ENCODE measurements at regions not wholly inside any gene's neighbourhood (a gene's known extent, or its start where the extent isn't known, plus 50 kb on each side); places are given as distances from the start of the nearest gene placed in this dataset.

DNA sequence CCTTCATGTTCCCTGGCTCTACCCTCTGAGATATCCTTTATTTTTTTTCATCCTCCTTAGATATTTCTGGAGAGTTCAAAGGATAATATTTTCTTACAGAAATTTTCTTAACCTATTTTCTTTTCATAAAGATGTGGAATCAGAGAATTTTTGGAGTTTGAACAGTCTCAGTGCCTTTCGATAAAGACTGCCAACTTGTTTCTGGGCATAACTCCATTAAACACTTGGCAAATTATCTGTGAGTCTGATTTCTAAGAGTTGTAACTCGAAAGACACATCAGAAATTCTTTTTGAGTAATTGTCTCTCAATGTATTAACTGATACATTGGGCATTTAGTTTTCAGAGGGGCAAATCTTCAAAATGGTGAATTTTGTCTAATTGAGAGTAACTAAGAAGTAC lies 1255.6 kb downstream of the NCAM2 start:
- no peak for DNase-seq (ENCODE audit: extremely low read depth, insufficient read length)
- H3K4me3 ChIP-seq (replicated peaks; ENCODE audit: low read depth, low read length): no peak overlapping the region
- no peaks in the 10 kb centered on the region for H3K27me3 ChIP-seq (replicated peaks; ENCODE audit: control insufficient read depth, insufficient read depth, low read length)
- TF ChIP-seq, protein P1, sequence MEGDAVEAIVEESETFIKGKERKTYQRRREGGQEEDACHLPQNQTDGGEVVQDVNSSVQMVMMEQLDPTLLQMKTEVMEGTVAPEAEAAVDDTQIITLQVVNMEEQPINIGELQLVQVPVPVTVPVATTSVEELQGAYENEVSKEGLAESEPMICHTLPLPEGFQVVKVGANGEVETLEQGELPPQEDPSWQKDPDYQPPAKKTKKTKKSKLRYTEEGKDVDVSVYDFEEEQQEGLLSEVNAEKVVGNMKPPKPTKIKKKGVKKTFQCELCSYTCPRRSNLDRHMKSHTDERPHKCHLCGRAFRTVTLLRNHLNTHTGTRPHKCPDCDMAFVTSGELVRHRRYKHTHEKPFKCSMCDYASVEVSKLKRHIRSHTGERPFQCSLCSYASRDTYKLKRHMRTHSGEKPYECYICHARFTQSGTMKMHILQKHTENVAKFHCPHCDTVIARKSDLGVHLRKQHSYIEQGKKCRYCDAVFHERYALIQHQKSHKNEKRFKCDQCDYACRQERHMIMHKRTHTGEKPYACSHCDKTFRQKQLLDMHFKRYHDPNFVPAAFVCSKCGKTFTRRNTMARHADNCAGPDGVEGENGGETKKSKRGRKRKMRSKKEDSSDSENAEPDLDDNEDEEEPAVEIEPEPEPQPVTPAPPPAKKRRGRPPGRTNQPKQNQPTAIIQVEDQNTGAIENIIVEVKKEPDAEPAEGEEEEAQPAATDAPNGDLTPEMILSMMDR (IDR thresholded peaks at IDR 0.05; ENCODE audit: insufficient read depth, low read length, poor library complexity, severe bottlenecking): no peak
- H3K36me3 ChIP-seq (ENCODE audit: control insufficient read depth, insufficient read depth, low read length): no peaks in the 10 kb centered on the region

DNA sequence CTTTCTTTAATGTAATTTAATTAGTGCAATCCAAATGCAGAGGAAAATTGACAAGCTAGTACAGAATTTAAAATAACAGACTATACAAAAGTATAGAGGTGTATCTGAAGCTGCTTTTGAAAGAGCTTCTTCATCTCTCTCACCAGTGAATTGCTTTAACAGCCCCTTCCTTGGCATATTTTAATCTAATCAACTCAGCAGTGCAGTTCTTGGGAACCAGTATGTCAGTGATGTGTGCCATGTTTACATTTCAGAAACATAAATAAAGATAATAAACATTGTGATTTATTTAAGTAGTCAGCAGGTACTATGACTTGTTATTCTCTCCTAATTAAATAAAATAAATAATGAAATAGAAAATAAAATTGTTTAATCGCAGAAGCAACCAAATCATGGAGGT lies 1260.6 kb downstream of the NCAM2 start:
- Histone ChIP-seq H3K4me3 (replicated peaks; ENCODE audit: low read depth, low read length) (no peak overlapping the region), H3K36me3 (ENCODE audit: control insufficient read depth, insufficient read depth, low read length) (no peaks in the 10 kb centered on the region), H3K27me3 (replicated peaks; ENCODE audit: control insufficient read depth, insufficient read depth, low read length) (no peaks in the 10 kb centered on the region)
- TF ChIP-seq, protein P1 (IDR thresholded peaks at IDR 0.05; ENCODE audit: insufficient read depth, low read length, poor library complexity, severe bottlenecking): no peak
- no peak for DNase-seq (ENCODE audit: extremely low read depth, insufficient read length)

DNA sequence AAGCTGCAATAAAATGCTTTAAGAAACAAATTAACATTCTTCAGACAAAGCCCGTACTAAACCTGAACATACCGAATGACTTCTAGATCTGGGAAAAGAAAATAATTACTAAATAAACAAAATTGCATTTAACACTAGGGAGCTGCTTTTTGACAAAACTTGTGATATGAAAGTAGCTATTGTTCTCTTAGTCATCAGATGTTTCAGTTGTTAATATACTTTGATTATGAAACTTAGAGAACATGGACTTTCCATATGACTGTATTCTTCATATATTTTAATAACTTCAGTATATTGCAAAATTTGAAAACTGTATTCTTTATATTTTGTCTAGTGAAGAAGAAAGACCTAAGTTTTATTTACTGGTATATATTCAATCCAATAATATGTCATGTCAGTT lies 1262.1 kb downstream of the NCAM2 start:
- Histone ChIP-seq H3K27me3 (replicated peaks; ENCODE audit: control insufficient read depth, insufficient read depth, low read length) (no peaks in the 10 kb centered on the region), H3K4me3 (replicated peaks; ENCODE audit: low read depth, low read length) (no peak overlapping the region), H3K36me3 (ENCODE audit: control insufficient read depth, insufficient read depth, low read length) (no peaks in the 10 kb centered on the region)
- DNase-seq (ENCODE audit: extremely low read depth, insufficient read length): no peak
- TF ChIP-seq, protein P1 (IDR thresholded peaks at IDR 0.05; ENCODE audit: insufficient read depth, low read length, poor library complexity, severe bottlenecking): no peak

DNA sequence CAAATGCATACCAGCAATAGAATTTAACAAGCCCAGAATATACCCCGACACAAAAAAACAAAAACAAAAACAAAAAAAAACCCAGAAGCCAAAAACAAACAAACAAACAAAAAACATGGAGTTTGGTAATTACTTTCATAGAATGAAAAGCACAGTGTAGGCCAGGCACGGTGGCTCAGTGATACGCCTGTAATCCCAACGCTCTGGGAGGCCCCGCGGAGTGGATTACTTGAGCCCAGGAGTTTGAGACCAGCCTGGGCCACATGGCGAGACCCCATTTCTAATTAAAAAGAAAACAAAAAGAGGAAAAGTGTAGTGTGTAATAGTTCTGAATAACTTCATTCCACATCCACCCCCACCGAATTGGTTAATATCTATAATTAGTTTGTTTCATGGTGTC lies 1265.7 kb downstream of the NCAM2 start:
- Histone ChIP-seq H3K27me3 (replicated peaks; ENCODE audit: control insufficient read depth, insufficient read depth, low read length) (no peaks in the 10 kb centered on the region), H3K4me3 (replicated peaks; ENCODE audit: low read depth, low read length) (no peak overlapping the region), H3K36me3 (ENCODE audit: control insufficient read depth, insufficient read depth, low read length) (no peaks in the 10 kb centered on the region)
- TF ChIP-seq, protein P1 (IDR thresholded peaks at IDR 0.05; ENCODE audit: insufficient read depth, low read length, poor library complexity, severe bottlenecking): no peak
- DNase-seq (ENCODE audit: extremely low read depth, insufficient read length): no peak

DNA sequence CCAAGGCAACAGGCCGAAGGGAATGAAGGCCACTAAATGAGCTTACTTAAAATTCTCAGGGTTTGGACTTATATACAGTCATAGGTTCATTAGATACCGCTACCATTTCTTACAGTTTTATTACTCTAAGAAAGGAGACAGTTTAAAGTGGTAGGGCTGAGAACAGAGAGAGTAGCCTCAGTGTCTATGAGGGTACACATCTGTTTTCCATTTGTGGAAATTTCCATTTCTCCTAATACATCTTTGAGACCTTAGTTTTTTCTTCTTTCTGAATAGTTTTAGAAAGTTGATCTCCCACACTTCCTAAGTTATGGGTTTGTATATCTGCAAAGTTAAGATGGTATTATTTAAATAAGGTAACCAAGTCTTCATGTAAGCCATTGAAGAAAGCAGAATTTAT lies 1279.1 kb downstream of the NCAM2 start:
- no peak overlapping the region for H3K4me3 ChIP-seq (replicated peaks; ENCODE audit: low read depth, low read length)
- TF ChIP-seq, protein P1 (IDR thresholded peaks at IDR 0.05; ENCODE audit: insufficient read depth, low read length, poor library complexity, severe bottlenecking): no peak

DNA sequence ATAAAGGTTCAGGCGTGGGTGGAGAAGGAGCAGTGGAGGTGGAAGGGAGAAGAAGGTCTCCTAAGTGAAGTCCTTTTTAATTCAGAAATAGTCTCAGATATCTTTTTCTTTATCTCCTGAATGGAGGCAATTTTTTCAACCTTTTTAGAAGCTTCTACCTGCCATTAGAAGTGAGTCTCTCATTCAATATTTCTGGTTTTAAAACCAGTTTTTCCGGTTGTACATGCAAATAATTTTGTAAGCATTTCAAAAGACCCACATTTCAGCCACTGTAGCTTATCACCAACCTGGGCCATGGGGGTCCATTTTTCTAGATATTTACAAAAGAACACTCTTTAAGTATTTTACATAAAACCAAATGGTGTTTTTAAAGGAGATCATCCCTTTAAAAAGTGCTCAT lies 1280.2 kb downstream of the NCAM2 start:
- Histone ChIP-seq H3K27me3 (replicated peaks; ENCODE audit: control insufficient read depth, insufficient read depth, low read length) (no peaks in the 10 kb centered on the region), H3K4me3 (replicated peaks; ENCODE audit: low read depth, low read length) (no peak overlapping the region), H3K36me3 (ENCODE audit: control insufficient read depth, insufficient read depth, low read length) (no peaks in the 10 kb centered on the region)
- no peak for DNase-seq (ENCODE audit: extremely low read depth, insufficient read length)
- TF ChIP-seq, protein P1 (IDR thresholded peaks at IDR 0.05; ENCODE audit: insufficient read depth, low read length, poor library complexity, severe bottlenecking): no peak

More for the DNA sequence above, 1279.1 kb downstream of the NCAM2 start:
- H3K36me3 ChIP-seq (ENCODE audit: control insufficient read depth, insufficient read depth, low read length): no peaks in the 10 kb centered on the region
- DNase-seq (ENCODE audit: extremely low read depth, insufficient read length): no peak
- H3K27me3 ChIP-seq (replicated peaks; ENCODE audit: control insufficient read depth, insufficient read depth, low read length): no peaks in the 10 kb centered on the region
